Activated CD8-positive, alpha-beta memory T cell treated with anti-CD3 and anti-CD28 coated beads, Interleukin-2, amount 50 U/mL, for 48 hours (primary cell): ENCODE measurements at regions not wholly inside any gene's neighbourhood (a gene's known extent, or its start where the extent isn't known, plus 50 kb on each side); places are given as distances from the start of the nearest gene placed in this dataset.
"Not testable (repeated sequence)": the region's sequence is repeated elsewhere in the genome, so short reads cannot be mapped to it uniquely, and the experiment has no call there.

Experiments
- DNase-seq: peaks from one replicate; pipeline ENCODE4 v3.0.0-alpha.2; 2020

GRCh38 chr12:84117190-84117589 lies 795.4 kb downstream of the SLC6A15 start:
- no peak for DNase-seq

- no peak for DNase-seq
Measured at GRCh38 chr12:84113666-84114065, 798.9 kb downstream of the SLC6A15 start.

GRCh38 chr12:84103886-84104285 lies 808.7 kb downstream of the SLC6A15 start:
- not testable (repeated sequence) for DNase-seq

GRCh38 chr12:84101963-84102362 lies 810.6 kb downstream of the SLC6A15 start:
- DNase-seq: not testable (repeated sequence)

GRCh38 chr12:84099591-84099990 lies 813.0 kb downstream of the SLC6A15 start:
- not testable (repeated sequence) for DNase-seq

GRCh38 chr12:84091651-84092050 lies 820.9 kb downstream of the SLC6A15 start:
- DNase-seq: no peak

- no peak for DNase-seq
Measured at GRCh38 chr12:84089356-84089755, 823.2 kb downstream of the SLC6A15 start.

GRCh38 chr12:84085046-84085445 lies 827.6 kb downstream of the SLC6A15 start:
- no peak for DNase-seq

GRCh38 chr12:84079626-84080025 lies 833.0 kb downstream of the SLC6A15 start:
- DNase-seq: no peak

- DNase-seq: no peak
Measured at GRCh38 chr12:84077679-84078078, 834.9 kb downstream of the SLC6A15 start.

GRCh38 chr12:84075991-84076390 lies 836.6 kb downstream of the SLC6A15 start:
- DNase-seq: no peak

GRCh38 chr12:84073401-84073800 lies 839.2 kb downstream of the SLC6A15 start:
- no peak for DNase-seq

GRCh38 chr12:84072961-84073360 lies 839.6 kb downstream of the SLC6A15 start:
- no peak for DNase-seq

GRCh38 chr12:84070292-84070691 lies 842.3 kb downstream of the SLC6A15 start:
- no peak for DNase-seq

- DNase-seq: no peak
Measured at GRCh38 chr12:84069699-84070098, 842.9 kb downstream of the SLC6A15 start.

- no peak for DNase-seq
Measured at GRCh38 chr12:84069198-84069597, 843.4 kb downstream of the SLC6A15 start.

GRCh38 chr12:84058136-84058535 lies 854.5 kb downstream of the SLC6A15 start:
- no peak for DNase-seq

- DNase-seq: no peak
Measured at GRCh38 chr12:84054811-84055210, 857.8 kb downstream of the SLC6A15 start.

- DNase-seq: no peak
Measured at GRCh38 chr12:84047881-84048280, 864.7 kb downstream of the SLC6A15 start.

- no peak for DNase-seq
Measured at GRCh38 chr12:84046859-84047258, 865.7 kb downstream of the SLC6A15 start.

GRCh38 chr12:84043355-84043754 lies 869.2 kb downstream of the SLC6A15 start:
- DNase-seq: no peak

- DNase-seq: no peak
Measured at GRCh38 chr12:84038242-84038641, 874.4 kb downstream of the SLC6A15 start.

- no peak for DNase-seq
Measured at GRCh38 chr12:84036912-84037311, 875.7 kb downstream of the SLC6A15 start.

- no peak for DNase-seq
Measured at GRCh38 chr12:84035766-84036165, 876.8 kb downstream of the SLC6A15 start.

GRCh38 chr12:84034871-84035270 lies 877.7 kb downstream of the SLC6A15 start:
- no peak for DNase-seq

GRCh38 chr12:84033162-84033561 lies 879.4 kb downstream of the SLC6A15 start:
- DNase-seq: no peak
